Natural killer cell (primary cell): ENCODE measurements at regions not wholly inside any gene's neighbourhood (a gene's known extent, or its start where the extent isn't known, plus 50 kb on each side); places are given as distances from the start of the nearest gene placed in this dataset.

Experiments used
- ATAC-seq, 3 donors: fragments of 150-1000 bp in 2 of 3; fragments of 200-7000 bp in 1 of 3; cut with Tn5 transposase; 1 replicate in 1 of 3; 2 replicates in 2 of 3; pipeline ENCODE4 v1.10.0; 2021; ENCODE audit warnings: mild to moderate bottlenecking in 2 of 3, moderate library complexity in 2 of 3
- DNase-seq, 2 donors: peaks; one replicate each; pipeline versions ENCODE4 v3.0.0 to v3.0.0-alpha.2; 2013 to 2021; ENCODE audit warnings: mixed read lengths in 1 of 2
- H3K27ac ChIP-seq: one replicate; pipeline ENCODE4 v1.5.1; 2013; ENCODE audit warnings: mild to moderate bottlenecking, low read length
- H3K27me3 ChIP-seq: one replicate; pipeline ENCODE4 v1.6.1; 2013; ENCODE audit warnings: low read length; ENCODE audit not compliant: control insufficient read depth, insufficient read depth
- H3K36me3 ChIP-seq: one replicate; pipeline ENCODE4 v1.6.1; 2013; ENCODE audit warnings: low read length; ENCODE audit not compliant: control insufficient read depth, insufficient read depth
- H3K4me1 ChIP-seq: one replicate; pipeline ENCODE4 v1.6.1; 2013; ENCODE audit warnings: low read length; ENCODE audit not compliant: control insufficient read depth, insufficient read depth
- H3K4me3 ChIP-seq: one replicate; pipeline ENCODE4 v1.5.1; 2013; ENCODE audit warnings: low read length
- H3K9me3 ChIP-seq: one replicate; pipeline ENCODE4 v1.6.1; 2013; ENCODE audit warnings: low read length; ENCODE audit not compliant: control insufficient read depth, insufficient read depth
- H3K27ac Mint-ChIP-seq, 2 donors: one replicate each; pipeline ENCODE4 v1.8.0; 2022; ENCODE audit warnings: mild to moderate bottlenecking in 2 of 2, mixed read lengths in 2 of 2, moderate library complexity in 1 of 2
- H3K27me3 Mint-ChIP-seq, 2 donors: one replicate each; pipeline ENCODE4 v1.8.0; 2022; ENCODE audit warnings: low read depth in 2 of 2, mixed read lengths in 2 of 2
- H3K36me3 Mint-ChIP-seq: one replicate; pipeline ENCODE4 v1.8.0; 2022; ENCODE audit warnings: mixed read lengths
- H3K4me1 Mint-ChIP-seq, 2 donors: one replicate each; pipeline ENCODE4 v1.8.0; 2022; ENCODE audit warnings: mixed read lengths in 2 of 2
- H3K4me3 Mint-ChIP-seq: one replicate; pipeline ENCODE4 v1.8.0; 2022; ENCODE audit warnings: mild to moderate bottlenecking, moderate library complexity, mixed read lengths
- H3K9me3 Mint-ChIP-seq, 2 donors: one replicate each; pipeline ENCODE4 v1.8.0; 2022; ENCODE audit warnings: mixed read lengths in 2 of 2
- WGBS: methylation state at CpG from one replicate; pipeline ENCODE4 v1.1.7; 2013; ENCODE audit warnings: missing lambda C conversion rate; ENCODE audit not compliant: insufficient coverage; 5-methylcytosine and 5-hydroxymethylcytosine counted together
- intact Hi-C: fragments of 100-400 bp; cut with micrococcal nuclease; formaldehyde crosslinking; loops from one replicate; pipeline ENCODE4 v1.14.2; 2022
- TF ChIP-seq, protein P1 (sequence below): fragments of 200-600 bp; IDR thresholded peaks from one replicate; pipeline ENCODE4 v1.8.0; 2022; ENCODE audit warnings: antibody characterized with exemption

DNA sequence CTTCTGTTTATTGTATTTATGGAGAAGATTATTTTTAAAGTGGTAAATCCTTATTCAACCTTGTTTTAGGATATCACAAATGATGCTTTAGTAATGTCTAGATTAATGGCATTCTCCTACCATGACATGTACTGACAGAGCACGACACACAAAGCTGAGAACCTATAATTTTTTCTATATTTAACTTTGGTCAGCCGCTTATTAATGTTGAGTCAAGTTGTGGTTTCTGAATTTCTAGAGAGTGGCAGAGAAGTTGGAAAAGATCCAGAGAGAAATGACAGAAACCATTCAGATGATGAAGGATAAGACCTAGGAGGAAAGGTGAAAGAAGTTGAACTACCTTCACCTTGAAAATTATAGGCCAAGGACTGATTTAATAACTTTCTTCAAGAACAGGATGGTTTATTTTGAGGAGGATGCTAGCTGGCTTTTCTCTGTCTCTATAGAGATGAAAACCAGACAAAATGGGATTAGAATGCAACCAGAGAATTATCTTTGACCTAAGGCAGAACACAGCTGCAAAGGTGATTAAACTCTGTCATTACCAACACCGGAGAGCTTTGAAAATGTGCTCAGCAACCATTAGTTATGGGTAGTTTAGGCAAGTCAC is 62.6 kb upstream of the TSPAN5 start:
- Mint-ChIP-seq H3K4me1 (peaks cover 6% of the 10 kb centered on the region in 2 donors), H3K36me3 (peaks cover 19% of the 10 kb centered on the region), H3K9me3 (peaks cover 5 to 6% of the 10 kb centered on the region in 2 donors), H3K4me3 (no peak overlapping the region), H3K27me3 (no peaks in the 10 kb centered on the region), H3K27ac (no peak overlapping the region)
- TF ChIP-seq, protein P1, sequence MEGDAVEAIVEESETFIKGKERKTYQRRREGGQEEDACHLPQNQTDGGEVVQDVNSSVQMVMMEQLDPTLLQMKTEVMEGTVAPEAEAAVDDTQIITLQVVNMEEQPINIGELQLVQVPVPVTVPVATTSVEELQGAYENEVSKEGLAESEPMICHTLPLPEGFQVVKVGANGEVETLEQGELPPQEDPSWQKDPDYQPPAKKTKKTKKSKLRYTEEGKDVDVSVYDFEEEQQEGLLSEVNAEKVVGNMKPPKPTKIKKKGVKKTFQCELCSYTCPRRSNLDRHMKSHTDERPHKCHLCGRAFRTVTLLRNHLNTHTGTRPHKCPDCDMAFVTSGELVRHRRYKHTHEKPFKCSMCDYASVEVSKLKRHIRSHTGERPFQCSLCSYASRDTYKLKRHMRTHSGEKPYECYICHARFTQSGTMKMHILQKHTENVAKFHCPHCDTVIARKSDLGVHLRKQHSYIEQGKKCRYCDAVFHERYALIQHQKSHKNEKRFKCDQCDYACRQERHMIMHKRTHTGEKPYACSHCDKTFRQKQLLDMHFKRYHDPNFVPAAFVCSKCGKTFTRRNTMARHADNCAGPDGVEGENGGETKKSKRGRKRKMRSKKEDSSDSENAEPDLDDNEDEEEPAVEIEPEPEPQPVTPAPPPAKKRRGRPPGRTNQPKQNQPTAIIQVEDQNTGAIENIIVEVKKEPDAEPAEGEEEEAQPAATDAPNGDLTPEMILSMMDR = no peak
- DNase-seq = no peak
- Histone ChIP-seq H3K4me3 (no peak overlapping the region), H3K27me3 (no peaks in the 10 kb centered on the region), H3K9me3 (no peaks in the 10 kb centered on the region), H3K27ac (no peak overlapping the region), H3K36me3 (no peaks in the 10 kb centered on the region), H3K4me1 (no peaks in the 10 kb centered on the region)
- ATAC-seq = no peak
- WGBS = no CpG with 5 or more reads among the region's 3 CpGs
- intact Hi-C loops = no loop called here

DNA sequence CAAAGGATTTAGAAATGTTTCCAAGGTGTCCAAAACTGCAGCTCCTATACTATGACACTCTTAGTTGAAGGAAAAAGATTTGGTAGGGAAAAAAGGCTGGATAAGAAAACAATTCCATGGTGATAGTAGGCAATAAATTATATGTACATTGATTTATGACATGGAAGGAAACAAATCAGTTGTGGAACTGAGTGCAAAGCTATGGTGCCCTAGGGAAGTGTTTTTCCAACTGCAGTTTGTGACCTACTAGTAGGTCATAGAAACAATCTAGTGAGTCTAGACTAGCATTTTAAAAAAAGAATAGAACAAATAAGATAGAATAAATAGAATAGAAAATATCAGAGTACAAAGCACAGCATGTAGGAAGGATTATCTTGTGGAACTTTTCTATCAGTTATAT is 58.4 kb upstream of the TSPAN5 start:
- no peaks in the 10 kb centered on the region for H3K36me3 ChIP-seq
- H3K4me1 Mint-ChIP-seq = peaks cover 10% of the 10 kb centered on the region in 2 donors
- no peak overlapping the region for H3K4me3 ChIP-seq
- TF ChIP-seq, protein P1 = no peak
- H3K9me3 ChIP-seq = no peaks in the 10 kb centered on the region
- no peak overlapping the region for H3K27ac Mint-ChIP-seq
- H3K27me3 Mint-ChIP-seq = no peaks in the 10 kb centered on the region
- H3K27ac ChIP-seq = no peak overlapping the region
- no peaks in the 10 kb centered on the region for H3K27me3 ChIP-seq
- intact Hi-C loops = no loop called here
- no peaks in the 10 kb centered on the region for H3K4me1 ChIP-seq
- peaks cover 0 to 2% of the 10 kb centered on the region in 2 donors for H3K9me3 Mint-ChIP-seq
- no peak for DNase-seq
- ATAC-seq = no peak
- peaks cover 6% of the 10 kb centered on the region for H3K36me3 Mint-ChIP-seq
- H3K4me3 Mint-ChIP-seq = no peak overlapping the region

DNA sequence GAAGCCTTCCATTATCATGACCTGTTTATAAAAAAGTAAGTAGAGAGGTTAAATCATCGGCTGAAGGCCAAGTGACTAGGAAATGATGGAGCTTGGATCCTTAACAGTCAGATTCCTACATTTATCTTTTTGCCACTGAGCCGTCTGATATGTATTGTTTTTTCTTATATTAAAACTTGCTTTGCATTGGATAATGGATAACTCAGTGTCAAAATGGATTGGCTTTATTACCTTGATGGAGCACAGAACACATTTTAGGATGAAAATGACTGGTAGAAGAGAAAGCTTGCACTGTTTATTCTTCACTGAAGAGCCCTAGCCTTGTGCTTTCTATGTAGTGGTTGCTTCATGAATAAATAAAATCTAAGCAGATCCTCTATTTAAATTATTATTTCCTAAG is 54.2 kb upstream of the TSPAN5 start:
- H3K36me3 Mint-ChIP-seq = peaks cover 16% of the 10 kb centered on the region
- no peak overlapping the region for H3K27ac Mint-ChIP-seq
- H3K27ac ChIP-seq = no peak overlapping the region
- no peak overlapping the region for H3K4me3 Mint-ChIP-seq
- no peak for DNase-seq
- no peaks in the 10 kb centered on the region for H3K36me3 ChIP-seq
- no peak for ATAC-seq
- H3K9me3 ChIP-seq = no peaks in the 10 kb centered on the region
- TF ChIP-seq, protein P1 = no peak
- H3K4me1 Mint-ChIP-seq = peaks cover 18 to 26% of the 10 kb centered on the region in 2 donors
- no peaks in the 10 kb centered on the region for H3K27me3 Mint-ChIP-seq
- no peaks in the 10 kb centered on the region for H3K27me3 ChIP-seq
- no peaks in the 10 kb centered on the region for H3K4me1 ChIP-seq
- WGBS = 100% methylated on average over 1 of the region's 2 CpGs
- intact Hi-C loops = no loop called here
- no peak overlapping the region for H3K4me3 ChIP-seq
- H3K9me3 Mint-ChIP-seq = peaks cover 2 to 9% of the 10 kb centered on the region in 2 donors

DNA sequence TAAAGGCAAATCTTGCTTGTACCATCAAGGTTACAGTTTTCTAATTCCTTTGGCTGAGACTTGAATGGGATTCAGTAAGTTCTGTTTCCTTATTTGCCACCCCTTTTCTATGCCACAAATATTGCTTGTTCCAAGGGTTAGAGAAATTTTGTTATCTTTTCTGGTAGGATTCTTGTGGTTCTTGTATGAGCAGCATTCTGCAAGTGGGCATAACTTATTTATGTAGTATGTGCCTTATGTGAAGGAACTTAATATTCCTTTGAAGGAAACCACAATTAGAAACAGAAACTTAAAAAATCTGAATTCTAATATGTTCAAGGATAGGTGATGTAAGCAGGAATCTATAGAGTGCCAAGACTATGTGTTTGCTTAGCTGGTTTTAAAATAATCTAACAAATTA is 53.1 kb upstream of the TSPAN5 start:
- Mint-ChIP-seq H3K4me1 (peaks cover 29 to 37% of the 10 kb centered on the region in 2 donors), H3K27ac (no peak overlapping the region)
- DNase-seq = no peak

More for the DNA sequence above, 53.1 kb upstream of the TSPAN5 start:
- Mint-ChIP-seq H3K9me3 (peaks cover 2 to 10% of the 10 kb centered on the region in 2 donors), H3K36me3 (peaks cover 17% of the 10 kb centered on the region), H3K4me3 (no peak overlapping the region), H3K27me3 (no peaks in the 10 kb centered on the region)
- Histone ChIP-seq H3K9me3 (no peaks in the 10 kb centered on the region), H3K27me3 (no peaks in the 10 kb centered on the region), H3K36me3 (no peaks in the 10 kb centered on the region), H3K4me3 (no peak overlapping the region), H3K27ac (no peak overlapping the region), H3K4me1 (peaks cover 5% of the 10 kb centered on the region)
- intact Hi-C loops = no loop called here
- TF ChIP-seq, protein P1 = no peak
- no peak for ATAC-seq
